ENCODE measurements at regions not wholly inside any gene's neighbourhood (a gene's known extent, or its start where the extent isn't known, plus 50 kb on each side); places are given as distances from the start of the nearest gene placed in this dataset.

GRCh38 chr7:42693722-42694121, 218.1 kb downstream of the C7orf25 start:
- intact Hi-C loops (cut with DNase I; ENCODE audit: low total_unique reads), result no loop called here
- DNase-seq (ENCODE audit: low spot score in 2 of 2), result no peak
- H3K4me3 ChIP-seq (ENCODE audit: low read depth, poor library complexity, severe bottlenecking), result no peak overlapping the region
- TF ChIP-seq POLR2A (IDR thresholded peaks at IDR 0.05), result no peak
- TF ChIP-seq CTCF (IDR thresholded peaks at IDR 0.05), result no peak
- 43 to 48% methylated on average over 5 of the region's 5 CpGs for WGBS, 2 donors

DNA sequence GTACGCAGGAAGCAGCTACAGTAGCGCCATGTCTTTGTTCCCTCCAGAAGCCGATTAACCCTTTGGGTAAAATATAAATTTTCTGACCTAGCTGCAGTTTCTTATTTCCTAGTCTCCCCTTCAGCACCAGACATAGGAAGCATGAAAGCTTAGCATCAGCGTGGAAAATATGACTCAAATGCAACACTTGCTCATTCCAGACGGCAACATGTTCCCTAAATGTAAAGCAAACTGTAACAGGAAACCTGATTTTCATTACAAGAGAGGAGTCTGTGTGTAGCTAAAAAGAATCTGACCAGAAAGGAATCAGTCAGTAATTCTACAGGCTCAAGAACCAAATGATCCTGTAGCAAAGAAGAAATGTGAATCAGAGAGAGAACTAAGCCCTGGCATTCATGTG, 219.2 kb downstream of the C7orf25 start:
- intact Hi-C loops (cut with DNase I; ENCODE audit: low total_unique reads), result no loop called here
- 54 to 64% methylated on average over 5 of the region's 5 CpGs for WGBS, 2 donors
- TF ChIP-seq POLR2A (IDR thresholded peaks at IDR 0.05) (no peak), CTCF (IDR thresholded peaks at IDR 0.05) (no peak)
- no peak overlapping the region for H3K4me3 ChIP-seq (ENCODE audit: low read depth, poor library complexity, severe bottlenecking)
- DNase-seq (ENCODE audit: low spot score in 2 of 2), result no peak

DNA sequence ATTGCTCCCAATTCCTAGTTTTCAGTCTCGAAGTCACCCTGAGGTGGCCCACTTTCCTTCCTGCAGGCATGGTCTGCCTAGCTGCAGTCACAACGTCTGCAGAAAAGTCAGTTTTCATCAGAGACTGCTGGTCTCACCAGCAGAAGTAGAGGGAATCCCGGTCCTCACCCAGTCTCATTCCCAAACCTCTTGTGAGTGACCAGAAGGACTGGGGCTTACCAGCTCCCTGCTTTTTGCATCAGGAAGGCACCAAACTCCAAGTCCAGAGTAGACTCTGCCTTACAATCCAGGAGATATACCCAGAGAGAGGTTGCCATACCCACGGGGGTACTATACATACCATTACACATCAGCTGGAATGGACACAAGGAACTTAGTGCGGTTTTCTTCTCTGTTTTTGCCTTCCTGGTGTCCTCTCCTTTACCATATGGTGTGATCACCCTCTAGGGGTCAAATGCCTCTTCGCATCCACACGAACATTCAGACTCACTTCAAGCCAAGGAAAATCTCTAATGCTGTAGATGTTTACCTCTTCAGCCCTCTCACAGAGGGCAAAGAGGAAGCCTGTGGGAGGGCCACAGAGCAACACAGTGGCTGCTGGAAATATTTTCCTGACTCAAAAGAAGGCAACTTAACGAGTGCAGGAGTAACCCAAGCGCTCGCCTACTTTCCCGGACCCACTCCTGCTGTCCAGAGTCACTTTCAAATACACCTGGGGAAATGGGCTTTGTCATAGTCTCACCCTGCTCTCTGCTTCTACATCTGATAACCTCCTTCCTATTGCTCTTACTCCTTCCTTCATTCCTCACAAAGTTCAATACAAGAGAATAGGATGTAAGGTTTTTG, 220.9 kb downstream of the C7orf25 start:
- DNase-seq (ENCODE audit: low spot score in 2 of 2), result no peak
- WGBS, 2 donors, result 58% methylated on average over 11 of the region's 11 CpGs
- no peak for TF ChIP-seq CTCF (IDR thresholded peaks at IDR 0.05)
- TF ChIP-seq POLR2A (IDR thresholded peaks at IDR 0.05), result no peak
- H3K4me3 ChIP-seq (ENCODE audit: low read depth, poor library complexity, severe bottlenecking), result no peak overlapping the region
- intact Hi-C loops (cut with DNase I; ENCODE audit: low total_unique reads), result no loop called here

DNA sequence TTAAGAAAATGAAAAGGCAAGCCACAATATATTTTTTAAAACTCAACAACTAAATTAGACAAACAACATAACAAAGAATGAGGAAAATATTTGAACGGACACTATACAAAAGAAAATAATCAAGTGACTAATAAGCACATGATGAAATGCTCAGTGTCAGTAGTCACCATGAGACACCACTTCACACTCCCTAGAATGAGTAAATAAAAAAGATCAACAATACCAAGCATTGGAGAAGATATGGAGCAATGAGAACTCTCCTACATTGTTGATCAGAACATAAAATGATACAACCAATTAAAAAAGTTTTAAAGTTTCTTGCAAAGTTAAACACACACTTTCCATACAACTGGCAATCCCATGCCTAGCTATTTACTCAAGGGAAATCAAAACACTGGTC, 222.2 kb downstream of the C7orf25 start:
- WGBS, 2 donors, result 78 to 88% methylated on average over 1 of the region's 1 CpG
- TF ChIP-seq POLR2A (IDR thresholded peaks at IDR 0.05) (no peak), CTCF (IDR thresholded peaks at IDR 0.05) (no peak)
- H3K4me3 ChIP-seq (ENCODE audit: low read depth, poor library complexity, severe bottlenecking), result no peak overlapping the region
- intact Hi-C loops (cut with DNase I; ENCODE audit: low total_unique reads), result no loop called here
- no peak for DNase-seq (ENCODE audit: low spot score in 2 of 2)

DNA sequence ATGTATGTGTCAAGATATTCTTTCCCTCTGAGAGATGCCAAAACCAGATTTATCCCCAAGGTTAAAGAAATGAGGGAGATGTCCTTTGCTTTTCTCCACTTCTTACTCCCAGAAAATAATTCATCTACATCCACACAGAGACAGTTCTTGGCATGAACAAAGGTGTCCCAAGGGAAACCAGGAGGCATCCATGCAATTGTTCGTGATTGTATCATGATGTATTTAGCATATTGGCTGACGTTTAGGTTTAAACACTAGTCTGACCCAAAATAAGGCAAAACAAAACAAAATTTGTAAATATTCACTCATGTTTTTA, 223.9 kb downstream of the C7orf25 start:
- 72 to 85% methylated on average over 2 of the region's 2 CpGs for WGBS, 2 donors
- DNase-seq (ENCODE audit: low spot score in 2 of 2), result no peak

More for the DNA sequence above, 223.9 kb downstream of the C7orf25 start:
- intact Hi-C loops (cut with DNase I; ENCODE audit: low total_unique reads), result no loop called here
- TF ChIP-seq POLR2A (IDR thresholded peaks at IDR 0.05) (no peak), CTCF (IDR thresholded peaks at IDR 0.05) (no peak)
- no peak overlapping the region for H3K4me3 ChIP-seq (ENCODE audit: low read depth, poor library complexity, severe bottlenecking)
